Pancreas (tissue), 10 donors: ENCODE measurements at regions not wholly inside any gene's neighbourhood (a gene's known extent, or its start where the extent isn't known, plus 50 kb on each side); places are given as distances from the start of the nearest gene placed in this dataset.

Experiments
- ATAC-seq, 4 donors: fragments of 200-7000 bp; cut with Tn5 transposase; one replicate each; pipeline versions ENCODE4 v1.8.0 to v1.9.1; 2020; ENCODE audit warnings: mild to moderate bottlenecking in 4 of 4, moderate library complexity in 4 of 4
- DNase-seq, 6 donors: peaks; one replicate each; pipeline ENCODE4 v3.0.0-alpha.2; 2020
- FAIRE-seq: peaks from 2 replicates; lab custom pipeline; 2012; peaks lifted over from hg19 to GRCh38; lab: Jason Lieb, UNC
- H3K27ac ChIP-seq, 4 donors: fragments of 200-600 bp; sonication (generic); 1 replicate in 3 of 4; 2 replicates in 1 of 4; pipeline versions ENCODE4 v1.5.0 to v1.8.0; 2020
- H3K27me3 ChIP-seq, 4 donors: fragments of 200-600 bp; one replicate each; pipeline ENCODE4 v1.8.0; 2021
- H3K36me3 ChIP-seq, 3 donors: fragments of 200-600 bp; sonication (generic) in 1 of 3; one replicate each; pipeline versions ENCODE4 v1.5.0 to v1.8.0; 2020 to 2021
- H3K4me1 ChIP-seq, 3 donors: fragments of 200-600 bp; one replicate each; pipeline ENCODE4 v1.8.0; 2021
- H3K4me3 ChIP-seq, 4 donors: fragments of 200-600 bp; sonication (generic) in 2 of 4; one replicate each; pipeline versions ENCODE4 v1.5.0 to v1.8.0; 2020 to 2021
- H3K9me3 ChIP-seq, 4 donors: fragments of 200-600 bp; one replicate each; pipeline ENCODE4 v1.8.0; 2021
- WGBS, 2 donors: extraction: QIAGEN DNeasy Blood & Tissue Kit; methylation state at CpG; one replicate each; pipeline ENCODE4 v1.1.7; 2013; 5-methylcytosine and 5-hydroxymethylcytosine counted together
- intact Hi-C, 3 donors: fragments of 100-400 bp; cut with DNase I; formaldehyde crosslinking; loops; one replicate each; pipeline versions ENCODE4 v1.11.1 to v1.14.2; 2022
- TF ChIP-seq, protein P1 (sequence below), 4 donors: fragments of 200-600 bp; sonication (generic) in 3 of 4; IDR thresholded peaks; one replicate each; pipeline versions ENCODE4 v1.5.0 to v1.8.0; 2021; ENCODE audit warnings: antibody characterized with exemption in 4 of 4
- donor health status: healthy with polysubstance abuse.
- donor health status: DM: no; HTN: no; CAD: no; lungs with moderate emphysema.
- donor health status: DM: no; HTN: no; CAD: no.
- donor health status: control.
- donor health status: control.
- donor health status: Bipolar disorder and iron deficiency.
- donor health status: DM: yes; HTN: yes; CAD: no.
- donor health status: DM: no; HTN: no; CAD: no.
- donor health status: DM: no; HTN: no; CAD: no.
- donor health status: DM: yes; HTN: yes; CAD: no.

DNA sequence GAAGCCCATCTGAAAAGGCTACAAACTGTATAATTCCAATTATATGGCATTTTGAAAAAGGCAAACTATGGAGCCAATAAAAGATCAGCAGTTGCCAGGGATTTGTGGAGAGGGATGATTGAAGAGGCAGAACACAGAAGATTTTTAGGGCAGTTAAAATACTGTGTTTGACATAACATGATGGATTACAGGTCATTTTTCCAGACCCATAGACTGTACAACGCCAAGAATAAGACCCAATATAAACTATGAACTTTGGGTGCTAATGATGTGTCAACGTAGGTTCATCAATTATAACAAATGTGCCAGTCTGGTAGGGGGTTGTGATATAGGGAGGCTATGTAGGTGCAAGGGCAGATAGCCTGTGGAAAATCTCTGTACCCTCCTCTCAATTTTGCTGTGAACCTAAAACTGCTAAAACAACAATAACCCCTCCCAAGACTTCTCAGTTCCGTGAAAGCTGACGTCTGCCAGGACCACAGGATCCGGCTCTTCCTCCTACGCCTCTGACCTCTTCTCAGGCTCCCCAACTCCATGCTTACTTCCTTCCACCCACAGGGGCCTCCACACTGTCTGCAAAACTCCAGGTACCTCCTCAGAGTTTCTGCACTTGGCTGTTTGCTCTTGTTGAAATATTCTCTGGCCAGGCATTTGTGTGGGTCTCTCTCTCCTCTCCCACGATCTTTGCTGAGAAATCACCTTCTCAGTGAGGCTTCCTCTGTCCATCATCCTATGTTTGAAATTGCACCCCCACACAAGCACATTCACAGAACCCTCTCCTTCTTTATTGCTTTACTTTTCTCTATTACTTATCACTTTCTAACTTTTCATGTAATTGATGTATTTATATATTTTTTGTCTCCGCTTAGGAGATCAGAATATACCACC, 131.4 kb downstream of the BBS10 start:
- no peak overlapping the region for H3K4me3 ChIP-seq
- no peak for DNase-seq
- intact Hi-C loops = no loop called here
- no peak overlapping the region for H3K27ac ChIP-seq
- no peak for FAIRE-seq
- no peaks in the 10 kb centered on the region for H3K36me3 ChIP-seq
- no peaks in the 10 kb centered on the region for H3K4me1 ChIP-seq
- peak in 1 of 4 donors; percentile 21 for ATAC-seq
- no peaks in the 10 kb centered on the region for H3K27me3 ChIP-seq
- no peaks in the 10 kb centered on the region for H3K9me3 ChIP-seq
- 49 to 60% methylated on average over 8 of the region's 8 CpGs for WGBS, 2 donors
- TF ChIP-seq, protein P1, sequence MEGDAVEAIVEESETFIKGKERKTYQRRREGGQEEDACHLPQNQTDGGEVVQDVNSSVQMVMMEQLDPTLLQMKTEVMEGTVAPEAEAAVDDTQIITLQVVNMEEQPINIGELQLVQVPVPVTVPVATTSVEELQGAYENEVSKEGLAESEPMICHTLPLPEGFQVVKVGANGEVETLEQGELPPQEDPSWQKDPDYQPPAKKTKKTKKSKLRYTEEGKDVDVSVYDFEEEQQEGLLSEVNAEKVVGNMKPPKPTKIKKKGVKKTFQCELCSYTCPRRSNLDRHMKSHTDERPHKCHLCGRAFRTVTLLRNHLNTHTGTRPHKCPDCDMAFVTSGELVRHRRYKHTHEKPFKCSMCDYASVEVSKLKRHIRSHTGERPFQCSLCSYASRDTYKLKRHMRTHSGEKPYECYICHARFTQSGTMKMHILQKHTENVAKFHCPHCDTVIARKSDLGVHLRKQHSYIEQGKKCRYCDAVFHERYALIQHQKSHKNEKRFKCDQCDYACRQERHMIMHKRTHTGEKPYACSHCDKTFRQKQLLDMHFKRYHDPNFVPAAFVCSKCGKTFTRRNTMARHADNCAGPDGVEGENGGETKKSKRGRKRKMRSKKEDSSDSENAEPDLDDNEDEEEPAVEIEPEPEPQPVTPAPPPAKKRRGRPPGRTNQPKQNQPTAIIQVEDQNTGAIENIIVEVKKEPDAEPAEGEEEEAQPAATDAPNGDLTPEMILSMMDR (IDR thresholded peaks at IDR 0.05) = no peak

DNA sequence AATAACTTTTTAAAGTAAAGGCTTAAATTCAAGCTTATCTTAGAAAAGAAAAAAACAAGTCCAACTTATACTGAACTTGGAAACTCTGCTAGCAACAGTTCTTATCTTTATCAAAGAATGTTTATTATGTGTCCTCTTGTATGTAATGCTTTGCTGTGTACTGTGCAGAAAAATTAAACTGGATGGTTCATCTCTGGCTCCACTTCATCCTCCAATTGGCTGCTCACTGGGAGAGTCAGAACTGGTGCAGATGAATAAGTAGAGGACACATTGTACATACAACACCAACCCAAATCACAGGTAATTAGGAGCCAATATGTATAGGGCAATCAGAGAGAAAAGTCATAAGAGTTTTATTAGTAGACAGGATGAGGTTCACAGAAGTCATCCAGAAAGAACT, 123.6 kb upstream of the NAP1L1 start:
- Histone ChIP-seq H3K36me3 (no peaks in the 10 kb centered on the region), H3K27ac (no peak overlapping the region), H3K9me3 (no peaks in the 10 kb centered on the region), H3K4me3 (no peak overlapping the region), H3K27me3 (no peaks in the 10 kb centered on the region), H3K4me1 (no peaks in the 10 kb centered on the region)
- no peak for DNase-seq
- no peak for ATAC-seq
- TF ChIP-seq, protein P1 (IDR thresholded peaks at IDR 0.05) = no peak
- FAIRE-seq = no peak
- intact Hi-C loops = no loop called here

DNA sequence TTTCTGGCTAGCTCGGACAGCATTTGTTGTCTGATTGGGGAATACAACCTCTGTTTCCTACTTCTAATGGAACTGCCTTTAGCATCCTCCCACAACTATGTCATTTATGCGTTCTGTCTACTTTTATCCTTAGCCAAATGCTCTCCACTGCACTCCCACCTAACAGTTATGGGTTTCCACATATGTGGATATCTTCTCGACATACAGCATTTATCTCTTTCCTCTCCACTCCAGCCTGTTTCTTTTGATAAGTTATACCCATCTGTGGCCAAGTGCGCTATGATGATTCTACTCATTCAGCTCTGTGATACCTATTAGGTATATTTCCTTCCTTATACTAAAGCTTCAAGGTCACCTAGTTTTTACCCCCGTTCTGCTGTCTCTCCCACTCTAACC, 122.2 kb upstream of the NAP1L1 start:
- 59 to 65% methylated on average over 5 of the region's 5 CpGs for WGBS, 2 donors
- FAIRE-seq (no peak), DNase-seq (no peak), ATAC-seq (no peak)
- intact Hi-C loops = no loop called here
- Histone ChIP-seq H3K36me3 (no peaks in the 10 kb centered on the region), H3K27ac (no peak overlapping the region), H3K9me3 (no peaks in the 10 kb centered on the region), H3K27me3 (no peaks in the 10 kb centered on the region), H3K4me1 (no peaks in the 10 kb centered on the region), H3K4me3 (no peak overlapping the region)
- TF ChIP-seq, protein P1 (IDR thresholded peaks at IDR 0.05) = no peak

DNA sequence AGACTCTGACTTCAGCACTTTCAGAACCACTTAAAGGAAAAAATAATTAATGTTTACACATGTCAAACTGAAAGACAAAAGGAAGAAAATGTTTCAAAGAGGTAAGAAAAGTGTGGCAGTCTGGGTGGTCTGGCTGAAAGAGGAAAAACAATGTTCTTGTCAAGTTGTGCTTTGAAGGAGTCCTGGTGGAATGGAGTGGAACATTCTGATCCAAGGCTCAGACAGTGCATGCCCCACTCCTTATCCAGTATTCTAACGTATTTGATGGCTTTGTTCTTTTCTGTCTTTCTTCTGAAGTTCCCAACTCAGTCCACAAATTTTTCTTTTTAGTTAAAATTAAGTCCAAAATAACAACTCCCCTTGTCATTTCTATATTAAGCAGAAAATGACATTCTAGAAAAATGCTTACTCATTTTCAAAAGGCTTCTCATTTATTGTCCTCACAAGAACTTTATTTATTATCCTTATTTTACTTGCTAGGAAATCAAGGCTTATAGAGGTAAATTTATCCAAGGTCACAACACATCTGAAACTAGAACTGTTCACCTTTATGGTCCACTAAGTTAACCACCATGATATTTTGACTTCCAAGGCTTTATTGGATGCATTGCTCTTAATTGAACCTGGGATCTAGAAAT, 121.7 kb upstream of the NAP1L1 start:
- no peaks in the 10 kb centered on the region for H3K27me3 ChIP-seq
- 15 to 20% methylated on average over 1 of the region's 1 CpG for WGBS, 2 donors
- no peaks in the 10 kb centered on the region for H3K36me3 ChIP-seq
- TF ChIP-seq, protein P1 (IDR thresholded peaks at IDR 0.05) = no peak
- DNase-seq = no peak
- intact Hi-C loops = no loop called here
- no peaks in the 10 kb centered on the region for H3K9me3 ChIP-seq
- no peak for ATAC-seq
- H3K4me3 ChIP-seq = no peak overlapping the region
- H3K4me1 ChIP-seq = no peaks in the 10 kb centered on the region
- FAIRE-seq = no peak
- no peak overlapping the region for H3K27ac ChIP-seq

DNA sequence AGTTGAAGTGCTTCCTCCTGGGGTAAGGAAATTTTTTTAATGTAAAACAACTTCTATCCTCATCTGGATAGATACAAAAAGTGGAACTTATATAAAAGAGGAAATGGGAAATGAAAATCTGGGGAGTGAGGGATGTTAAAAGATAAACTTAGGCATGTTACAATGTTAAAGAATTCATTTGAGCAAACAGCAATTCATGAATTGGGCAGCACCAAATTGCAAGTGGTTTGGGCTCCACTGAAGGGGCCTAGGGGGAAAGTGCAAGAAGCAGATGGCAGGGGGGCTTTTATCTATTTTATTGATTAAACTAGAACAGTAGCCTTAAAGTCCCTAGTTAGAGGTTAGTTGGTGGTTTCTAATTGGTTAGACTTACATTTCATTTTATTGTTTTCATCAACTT, 118.1 kb upstream of the NAP1L1 start:
- H3K36me3 ChIP-seq = no peaks in the 10 kb centered on the region
- no peaks in the 10 kb centered on the region for H3K9me3 ChIP-seq
- H3K27me3 ChIP-seq = no peaks in the 10 kb centered on the region
- no peak for FAIRE-seq
- no peak overlapping the region for H3K4me3 ChIP-seq
- DNase-seq = no peak
- no peaks in the 10 kb centered on the region for H3K4me1 ChIP-seq
- intact Hi-C loops = no loop called here
- no peak overlapping the region for H3K27ac ChIP-seq
- TF ChIP-seq, protein P1 (IDR thresholded peaks at IDR 0.05) = no peak
- ATAC-seq = no peak
